Astrocyte of the hippocampus (primary cell): ENCODE measurements at regions not wholly inside any gene's neighbourhood (a gene's known extent, or its start where the extent isn't known, plus 50 kb on each side); places are given as distances from the start of the nearest gene placed in this dataset.

Experiments used
- DNase-seq: peaks from one replicate; pipeline ENCODE4 v3.0.0; 2011; ENCODE audit warnings: low read depth, low spot score

DNA sequence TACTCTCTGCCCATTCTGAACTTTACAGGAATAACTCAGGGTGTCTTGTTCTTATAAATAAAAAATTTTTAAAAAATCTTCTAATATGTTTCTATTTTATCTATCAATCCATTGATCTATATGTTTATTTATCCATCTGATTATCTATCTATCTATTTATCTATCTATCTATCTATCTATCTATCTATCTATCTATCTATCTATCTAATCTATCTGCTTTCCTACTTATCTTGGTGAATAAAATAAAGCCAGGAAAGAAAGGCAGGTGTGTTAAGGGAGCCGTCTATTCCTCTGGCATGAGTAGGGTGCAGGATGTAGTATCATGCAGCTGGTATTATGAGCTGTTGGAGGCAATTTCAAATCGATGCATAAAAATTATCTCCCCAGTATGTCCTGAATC is 153.0 kb downstream of the FOXA2 start:
- no peak for DNase-seq

DNA sequence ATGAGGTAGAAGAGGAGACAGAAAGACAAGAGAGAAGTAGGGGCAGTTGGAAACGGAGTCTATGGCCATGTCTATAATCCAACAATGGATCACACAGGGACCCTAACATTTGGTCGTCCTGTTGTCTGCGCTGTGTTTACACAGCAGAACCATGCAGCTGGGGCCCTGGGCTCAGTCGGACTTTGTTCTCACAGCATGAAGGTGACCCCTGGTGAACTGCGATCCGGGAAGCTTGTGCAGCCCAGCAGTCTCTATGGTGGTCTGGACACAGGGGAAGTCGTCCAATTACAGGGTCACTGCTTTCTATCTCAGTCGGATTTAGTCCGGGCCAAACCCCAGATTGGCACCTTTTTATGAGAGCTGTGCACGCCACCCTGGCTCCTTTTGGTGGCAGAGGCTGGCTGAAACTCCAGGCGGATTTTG is 153.6 kb downstream of the FOXA2 start:
- DNase-seq, result no peak

DNA sequence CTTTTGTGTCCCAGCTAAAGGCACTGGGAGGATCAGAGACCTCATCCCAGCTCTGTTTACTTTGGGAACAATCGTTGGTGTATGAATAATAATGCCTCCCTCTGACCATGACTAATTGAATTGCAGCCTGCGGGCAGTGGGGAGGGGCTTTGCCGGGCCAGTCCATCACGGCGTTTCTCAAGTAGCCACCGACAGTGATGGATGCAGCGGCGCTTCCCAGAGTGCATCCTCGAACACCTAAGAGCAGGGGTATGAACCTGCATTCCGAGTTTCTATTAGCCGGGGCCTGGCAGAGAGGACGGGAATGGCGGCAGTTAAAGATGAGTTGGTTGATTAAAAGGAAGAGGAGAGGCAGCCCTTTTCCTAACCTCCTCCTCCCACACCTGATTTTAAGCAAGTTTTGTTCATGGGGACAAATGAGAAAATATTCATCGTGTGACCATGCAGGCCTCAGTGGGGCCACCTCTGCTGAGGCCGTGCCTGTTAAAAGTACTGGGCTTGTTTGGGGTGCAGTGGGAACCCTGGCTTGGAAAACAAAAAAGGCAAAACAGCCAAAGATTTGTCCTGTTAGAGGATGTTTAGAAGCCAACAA is 154.1 kb downstream of the FOXA2 start:
- DNase-seq, result no peak

DNA sequence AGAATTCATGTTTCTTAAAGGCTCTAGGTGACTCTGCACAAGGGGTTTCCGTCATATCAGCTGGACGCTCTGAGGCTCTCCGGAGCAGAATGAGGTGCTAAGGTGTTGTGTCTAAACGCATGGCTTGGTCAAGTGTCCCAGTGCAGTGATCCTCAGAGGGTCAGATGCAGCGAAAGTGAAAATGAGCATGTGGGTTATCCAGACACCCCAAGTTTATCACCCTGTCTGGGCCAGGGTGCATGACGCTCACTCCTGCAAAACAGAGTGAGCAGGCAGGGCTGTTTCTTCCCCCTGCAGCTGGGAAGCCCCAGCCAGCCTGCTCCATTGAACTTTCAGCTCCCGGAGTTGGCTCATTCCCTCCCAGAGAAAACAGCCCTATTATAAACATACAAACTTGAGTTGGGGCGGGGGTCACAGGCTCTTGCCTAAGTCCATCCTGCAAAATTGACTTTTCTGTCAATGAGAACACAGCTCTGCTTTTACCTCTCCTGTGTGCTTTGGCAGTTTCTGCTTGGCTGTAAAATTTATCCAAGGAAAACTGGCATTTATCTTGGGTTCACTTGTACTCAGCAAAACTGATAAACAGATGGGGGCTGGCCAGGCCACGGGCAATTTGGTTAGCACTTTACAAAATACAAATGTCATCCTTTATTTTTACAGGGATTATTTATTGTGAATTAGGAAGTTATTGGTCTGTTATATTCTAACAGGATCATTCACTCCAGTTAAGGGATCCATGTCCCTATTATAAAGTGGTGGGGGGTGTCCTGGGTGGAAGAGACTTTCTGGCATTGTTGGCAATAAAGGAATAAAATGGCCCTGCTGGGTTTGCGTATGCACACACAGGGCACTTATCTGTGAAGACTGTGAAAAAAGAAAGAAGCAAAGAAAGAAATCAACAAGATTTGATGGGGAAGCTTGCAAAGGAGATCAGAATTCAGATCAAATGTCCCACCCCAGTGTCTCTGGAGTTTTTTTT is 154.9 kb downstream of the FOXA2 start:
- no peak for DNase-seq

DNA sequence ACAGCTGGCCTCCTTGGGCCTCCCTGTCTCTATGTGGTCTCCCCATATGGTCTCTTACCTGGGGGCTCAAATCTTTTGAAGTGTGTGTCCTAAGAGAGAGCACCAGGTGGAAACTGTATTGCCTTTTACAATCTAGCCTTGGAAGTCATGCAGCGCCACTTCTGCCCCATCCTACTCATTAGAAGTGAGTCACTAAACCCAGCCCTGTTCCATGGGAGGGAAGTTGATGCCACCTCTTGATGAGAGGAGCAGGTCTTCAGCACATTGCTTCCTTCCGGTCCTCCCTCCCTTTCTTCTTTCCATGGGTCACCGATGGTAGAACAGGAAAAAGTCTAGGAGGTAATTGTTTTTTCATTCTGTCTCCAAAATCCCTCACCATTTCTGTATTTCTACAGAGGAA is 156.3 kb downstream of the FOXA2 start:
- no peak for DNase-seq

DNA sequence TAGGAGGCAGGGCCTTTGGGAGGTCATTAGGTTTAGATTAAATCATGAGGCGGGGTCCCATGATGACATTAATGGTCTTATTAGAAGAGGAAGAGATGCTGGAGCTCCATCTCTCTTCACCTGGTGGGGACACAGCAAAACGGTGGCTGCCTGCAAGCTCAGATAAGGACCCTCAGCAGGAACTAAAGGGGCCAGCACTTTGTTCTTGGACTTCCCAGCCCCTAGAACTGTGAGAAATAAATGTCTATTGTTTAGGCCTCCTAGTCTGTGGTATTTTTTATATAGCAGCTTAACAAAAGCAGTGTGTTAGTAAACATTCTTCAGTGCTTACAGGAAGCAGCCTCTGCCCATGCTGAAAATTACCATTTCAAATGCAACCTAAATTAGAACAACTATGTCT is 157.6 kb downstream of the FOXA2 start:
- no peak for DNase-seq

DNA sequence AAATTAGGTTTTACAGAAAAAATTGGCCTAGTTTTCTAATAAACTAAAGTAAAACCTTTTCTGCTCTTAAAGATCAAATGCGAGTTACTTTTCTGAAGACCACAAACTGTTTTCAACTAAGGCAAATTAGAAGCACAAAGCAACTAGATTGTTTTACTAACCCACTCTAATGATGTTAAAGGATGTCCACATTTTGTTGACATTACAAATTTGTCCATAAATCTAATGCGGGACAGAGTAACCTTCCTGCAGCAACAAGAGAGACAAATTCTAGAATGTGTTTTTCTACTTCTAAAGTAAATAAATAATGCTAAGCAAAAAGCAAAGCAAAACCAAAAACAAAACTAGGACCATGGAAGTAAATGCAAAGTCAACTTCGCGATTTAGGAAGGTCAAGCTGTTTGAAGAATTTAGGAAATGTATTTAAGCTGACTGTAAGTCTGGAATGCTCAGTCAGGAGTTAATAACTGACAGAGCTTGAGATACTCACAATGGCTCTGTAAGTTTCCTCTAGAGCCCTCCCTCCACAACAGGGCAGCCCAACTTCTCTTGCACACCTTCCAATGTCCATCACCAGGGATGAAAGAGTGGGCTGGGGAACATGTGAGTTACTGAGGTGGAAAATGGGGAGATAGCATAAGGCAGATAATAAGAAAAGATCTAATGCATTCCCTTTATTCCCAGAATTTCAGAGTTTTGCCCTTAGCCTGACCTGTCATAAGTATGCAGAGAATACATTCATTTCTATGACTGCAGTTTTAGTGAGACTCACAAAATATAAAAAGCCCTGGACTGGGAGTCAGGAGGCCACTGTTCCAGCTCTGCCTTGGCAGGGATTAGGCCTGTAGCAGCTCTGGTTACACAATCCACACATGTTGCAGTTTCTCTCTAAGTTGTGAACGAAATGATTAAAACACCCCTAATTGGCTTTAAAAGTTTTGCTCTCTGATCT is 158.8 kb downstream of the FOXA2 start:
- DNase-seq, result no peak

DNA sequence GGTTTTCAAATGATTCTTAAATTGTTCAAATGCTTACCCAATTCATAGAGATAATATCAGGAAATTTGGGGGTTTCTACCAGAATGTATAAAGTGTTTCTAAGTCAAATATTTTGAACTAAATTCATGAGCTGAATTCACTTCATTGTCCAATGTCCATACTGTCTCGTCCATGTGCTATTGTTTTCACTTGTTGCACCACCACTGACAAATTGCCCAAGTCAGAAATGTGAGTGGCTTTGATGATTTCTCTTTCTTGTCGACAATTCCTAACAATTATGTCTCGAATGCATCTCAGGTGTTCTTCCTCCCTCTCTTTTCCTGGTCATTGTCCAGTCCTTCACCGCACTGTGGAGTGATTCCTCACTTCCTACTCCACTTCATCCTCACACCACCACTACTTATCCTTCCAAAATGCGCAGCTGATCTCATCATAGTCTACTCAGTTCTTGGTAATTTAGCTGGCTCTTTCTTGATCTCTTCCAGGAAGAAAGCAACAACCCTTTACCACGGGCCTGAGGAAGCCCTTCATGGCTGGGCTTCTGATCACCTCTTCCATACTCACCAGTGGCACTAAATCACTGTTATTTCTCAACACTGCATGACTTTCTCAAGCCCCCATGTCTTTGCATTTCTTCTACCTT is 161.1 kb downstream of the FOXA2 start:
- no peak for DNase-seq

DNA sequence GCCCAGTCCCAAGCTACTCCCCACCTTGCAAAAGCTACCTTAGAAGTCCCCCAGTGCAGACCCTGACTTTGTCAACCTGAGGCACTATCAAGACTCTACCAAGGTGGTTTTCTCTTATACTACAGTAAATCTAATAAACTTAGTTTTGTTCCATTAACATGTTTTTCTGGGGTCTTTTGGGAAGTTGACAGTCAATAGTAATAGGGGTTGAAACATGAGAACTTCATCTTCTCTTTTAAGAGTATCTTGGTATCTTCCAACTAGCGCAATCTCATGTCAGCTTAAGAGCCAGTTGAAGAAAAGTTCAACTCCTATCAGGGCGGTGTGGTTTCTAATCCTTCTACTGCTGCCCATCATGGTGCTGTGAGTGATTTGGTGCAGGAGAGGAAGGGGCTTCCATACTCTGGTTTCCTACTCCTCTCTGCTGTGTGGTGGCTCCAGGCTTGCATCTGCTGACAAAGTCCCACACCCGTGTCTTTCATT is 164.2 kb downstream of the FOXA2 start:
- DNase-seq, result no peak

DNA sequence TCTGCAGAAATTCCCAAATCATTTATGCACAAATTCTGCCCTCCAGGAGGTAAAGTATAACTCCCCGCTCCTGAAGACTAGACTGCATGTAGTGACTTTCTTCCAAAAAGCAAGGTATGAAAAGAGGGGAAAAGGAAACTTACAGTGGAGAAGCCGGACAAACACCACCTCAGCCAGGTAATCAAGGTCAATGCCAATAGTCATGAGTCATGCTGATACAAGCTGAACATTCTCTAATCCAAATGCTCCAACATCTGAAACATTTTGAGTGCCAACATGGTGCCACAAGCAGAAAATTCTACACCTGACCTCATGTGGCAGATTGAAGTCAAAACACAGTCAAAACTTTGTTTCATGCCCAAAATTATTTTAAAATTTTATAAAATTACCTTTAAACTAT is 165.6 kb downstream of the FOXA2 start:
- no peak for DNase-seq

DNA sequence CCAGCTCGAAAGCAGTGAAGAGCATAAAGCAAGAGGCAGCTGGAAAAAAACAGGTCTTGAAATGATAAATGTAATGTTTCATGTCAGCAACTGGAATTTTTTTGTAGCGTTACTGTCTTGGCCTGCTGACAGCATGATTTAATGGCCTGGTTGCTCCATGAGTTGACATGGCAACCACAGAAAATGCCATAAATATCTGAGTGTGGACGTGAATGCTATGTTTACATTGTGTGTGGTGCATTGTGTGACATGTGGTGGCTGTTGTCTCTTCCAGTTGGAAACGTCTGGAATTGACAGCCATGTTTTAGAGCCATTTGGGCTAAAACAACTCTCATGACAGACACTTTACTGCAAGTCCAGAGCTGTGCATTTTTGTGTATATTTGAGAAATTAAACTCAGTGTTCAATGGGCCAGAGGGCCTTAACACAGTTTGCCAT is 170.0 kb downstream of the FOXA2 start:
- peak; percentile 1 for DNase-seq

DNA sequence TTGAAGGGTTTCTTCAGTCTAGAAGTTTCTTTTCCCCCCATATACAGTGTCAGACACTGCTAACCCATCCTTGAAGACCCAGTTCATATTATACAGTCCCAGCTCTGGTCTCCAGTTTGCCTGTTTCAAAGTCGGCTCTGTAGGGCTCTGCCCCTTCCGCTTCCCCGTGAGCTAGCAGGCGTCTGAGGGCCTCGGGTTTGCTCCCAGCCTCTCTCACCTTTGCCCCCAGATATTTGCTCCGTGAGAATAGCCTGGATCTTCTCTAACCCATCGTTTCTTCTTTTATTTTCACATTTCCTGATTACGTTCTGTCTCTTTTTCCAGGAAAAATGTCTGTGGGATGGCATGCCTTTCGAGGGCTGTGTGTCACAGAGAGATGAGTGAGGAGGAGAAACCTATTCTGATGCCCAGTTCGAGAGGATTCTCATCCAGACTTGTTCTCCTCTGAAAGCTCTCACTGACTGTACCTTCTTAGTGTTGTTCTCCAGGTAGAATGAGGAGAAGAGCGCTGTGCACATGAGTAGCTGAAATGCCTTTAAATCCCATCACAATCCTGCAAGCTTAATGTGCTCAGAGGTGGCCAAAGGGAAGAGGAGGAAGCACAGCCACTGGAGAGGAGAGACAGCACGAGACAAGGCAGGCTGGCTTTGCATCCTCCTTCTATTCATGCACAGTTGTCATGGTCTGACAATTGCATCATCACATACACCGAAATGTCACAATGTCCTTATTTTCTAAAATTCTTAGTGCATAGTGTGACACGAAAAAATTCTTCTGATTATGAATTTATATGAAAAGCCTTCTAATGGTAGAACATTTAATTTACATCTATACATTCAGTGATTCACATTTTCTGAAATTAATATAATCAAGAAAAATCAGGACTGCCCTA is 171.1 kb downstream of the FOXA2 start:
- no peak for DNase-seq

DNA sequence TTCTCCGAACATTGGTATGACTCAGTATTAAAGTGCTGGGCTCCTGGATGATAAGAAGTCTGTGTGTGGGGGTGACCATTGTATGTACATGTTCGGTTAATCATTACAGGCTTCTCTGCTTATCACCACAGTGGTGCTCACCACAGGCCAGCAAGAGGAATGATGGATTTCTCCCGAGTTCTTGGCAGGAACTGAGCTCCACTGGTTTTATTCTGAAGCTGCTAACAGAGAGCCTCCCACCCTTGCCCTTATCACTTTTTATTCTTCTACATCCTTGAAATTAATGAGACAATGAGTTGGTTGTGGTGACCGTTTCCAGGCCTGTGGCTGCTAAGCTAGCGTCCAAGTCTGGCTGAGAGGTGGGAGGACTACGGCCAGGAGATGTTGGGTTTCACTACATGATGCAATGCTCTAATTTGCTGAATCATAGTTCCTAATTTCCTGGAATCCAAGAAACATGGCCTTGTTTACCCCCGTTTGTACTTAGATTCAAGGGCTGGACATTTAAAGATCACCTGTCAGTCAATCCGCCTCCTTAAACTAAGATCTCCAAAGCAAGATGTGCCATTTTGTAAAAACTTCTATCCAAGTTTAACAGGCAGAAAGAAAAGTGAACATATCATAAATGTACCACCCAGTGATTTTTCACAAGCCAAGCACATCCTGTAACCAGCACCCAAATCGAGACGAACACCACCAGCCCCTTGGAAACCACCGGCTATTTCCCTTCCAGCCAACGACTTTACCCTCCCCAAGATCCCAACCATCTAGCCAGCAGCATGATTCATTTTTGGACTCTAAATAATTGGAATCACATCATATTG is 172.5 kb downstream of the FOXA2 start:
- DNase-seq, result peak; percentile 41

DNA sequence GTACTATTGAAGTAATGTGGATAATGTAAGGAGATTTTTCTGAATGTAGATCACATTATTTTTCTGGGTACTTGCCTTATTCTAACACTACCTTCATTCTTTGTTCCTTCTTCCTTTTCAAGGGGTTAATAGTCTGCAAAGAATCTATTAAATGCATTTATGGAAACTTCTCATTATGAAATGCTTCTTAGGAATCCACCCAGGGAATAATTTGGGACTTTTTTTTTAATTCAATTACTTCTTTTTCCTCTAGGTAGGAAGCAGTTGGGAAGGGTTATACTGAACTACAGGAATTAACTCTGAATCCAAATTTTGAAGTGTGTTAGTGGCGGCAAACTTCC is 173.1 kb downstream of the FOXA2 start:
- no peak for DNase-seq

DNA sequence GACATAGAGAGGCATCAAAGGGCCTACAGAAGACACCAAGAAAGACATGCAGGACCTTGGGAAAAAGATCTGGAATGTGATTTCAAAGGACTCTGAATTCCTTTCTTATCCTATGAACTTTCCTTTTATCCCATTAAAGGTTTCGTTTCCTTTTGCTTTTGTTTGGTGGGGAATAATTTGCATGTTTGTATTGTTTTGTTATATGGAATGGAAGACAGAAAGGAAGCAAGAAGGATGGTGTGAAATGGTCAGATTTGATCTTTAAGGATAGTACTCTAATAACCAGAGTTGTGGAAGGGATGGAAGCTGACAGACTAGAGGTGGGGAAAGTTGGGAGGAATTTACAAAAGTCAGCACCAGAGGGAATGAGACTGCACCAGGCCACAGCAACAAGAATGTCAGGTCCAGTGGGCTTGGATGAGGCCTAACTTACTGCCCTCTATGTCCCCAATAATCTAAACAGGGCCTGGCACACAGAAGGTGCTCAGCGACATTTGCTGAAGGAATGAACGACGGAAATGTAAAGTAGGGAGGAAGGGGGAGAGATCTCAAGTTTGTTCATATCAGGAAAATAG is 173.7 kb downstream of the FOXA2 start:
- DNase-seq, result no peak

DNA sequence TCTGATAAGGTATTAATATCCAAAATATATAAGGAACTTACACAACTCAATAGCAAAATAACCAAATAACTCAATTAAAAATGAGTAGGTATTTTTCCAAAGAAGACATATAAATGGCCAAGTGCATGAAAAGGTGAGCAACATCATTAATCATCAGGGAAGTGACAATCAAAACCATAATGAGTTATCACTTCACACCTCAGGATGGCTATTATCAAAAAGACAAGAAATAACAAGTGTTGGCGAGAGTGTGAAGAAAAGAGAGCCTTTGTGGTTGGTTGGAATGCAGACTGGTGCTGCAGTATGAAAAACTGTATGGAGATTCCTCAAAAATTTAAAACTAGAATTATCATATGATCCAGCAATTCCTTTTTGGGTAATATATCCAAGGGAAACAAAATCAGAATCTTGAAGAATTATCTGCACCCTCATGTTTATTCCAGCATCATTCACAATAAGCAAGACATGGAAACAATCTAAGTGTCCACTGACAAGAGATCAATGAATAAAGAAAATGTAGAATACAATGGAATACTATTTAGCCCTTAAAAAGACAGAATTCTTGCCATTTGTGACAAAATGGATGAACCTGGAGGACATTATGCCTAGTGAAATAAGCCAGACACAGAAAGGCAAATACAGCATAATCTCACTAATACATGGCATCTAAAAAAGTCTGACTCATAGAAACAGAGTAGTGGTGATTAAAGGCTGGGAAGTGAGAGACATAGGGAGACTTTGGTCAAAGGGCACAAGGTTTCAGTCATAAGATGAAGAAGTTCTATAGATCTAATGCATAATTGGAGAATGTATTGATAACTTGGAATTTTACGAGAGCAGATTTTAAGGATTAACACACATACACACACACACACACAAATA is 175.6 kb downstream of the FOXA2 start:
- no peak for DNase-seq

DNA sequence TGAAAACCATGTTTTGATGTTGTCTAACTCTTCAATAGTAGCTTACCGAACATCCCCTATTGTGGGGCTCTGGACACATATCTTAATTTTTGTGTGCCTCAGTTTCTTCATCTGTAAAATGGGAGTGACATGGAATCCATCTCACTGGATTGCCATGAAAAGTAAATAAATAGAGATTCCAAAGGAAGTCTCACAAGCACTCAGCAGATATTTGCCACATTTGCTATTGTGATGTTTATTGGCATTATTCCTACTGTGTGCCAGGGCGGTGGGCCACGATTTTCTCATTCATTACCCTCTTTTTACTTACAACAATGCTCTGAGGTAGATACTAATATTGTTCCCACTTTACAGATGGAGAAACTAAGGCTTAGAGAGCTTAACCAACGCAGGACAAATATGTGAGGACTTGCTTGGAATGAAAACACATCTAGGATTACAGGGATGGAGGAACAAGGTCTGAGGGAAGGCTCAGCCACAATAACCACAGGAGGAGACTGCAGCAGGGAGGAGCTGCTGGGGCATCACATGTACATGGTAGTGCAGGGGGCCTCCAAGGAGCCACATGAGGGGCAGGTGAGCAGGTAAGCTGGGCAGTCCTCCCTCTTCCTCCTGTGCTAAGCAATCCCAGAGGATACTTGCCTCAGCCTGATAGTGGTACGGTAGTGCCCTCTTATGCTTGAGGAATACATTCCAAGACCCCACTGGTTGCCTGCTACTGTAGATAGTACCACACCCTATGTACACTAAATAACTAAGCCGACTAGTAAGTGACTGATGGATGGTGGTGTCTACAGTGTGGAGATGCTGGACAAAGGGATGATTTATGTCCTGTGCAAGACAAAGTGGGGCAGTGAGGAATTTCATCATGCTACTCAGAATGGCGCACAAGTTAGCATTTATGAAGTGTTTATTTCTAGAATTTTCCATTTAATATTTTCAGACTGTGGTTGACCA is 176.9 kb downstream of the FOXA2 start:
- DNase-seq, result no peak
